ENCODE measurements at regions not wholly inside any gene's neighbourhood (a gene's known extent, or its start where the extent isn't known, plus 50 kb on each side); places are given as distances from the start of the nearest gene placed in this dataset.

DNA sequence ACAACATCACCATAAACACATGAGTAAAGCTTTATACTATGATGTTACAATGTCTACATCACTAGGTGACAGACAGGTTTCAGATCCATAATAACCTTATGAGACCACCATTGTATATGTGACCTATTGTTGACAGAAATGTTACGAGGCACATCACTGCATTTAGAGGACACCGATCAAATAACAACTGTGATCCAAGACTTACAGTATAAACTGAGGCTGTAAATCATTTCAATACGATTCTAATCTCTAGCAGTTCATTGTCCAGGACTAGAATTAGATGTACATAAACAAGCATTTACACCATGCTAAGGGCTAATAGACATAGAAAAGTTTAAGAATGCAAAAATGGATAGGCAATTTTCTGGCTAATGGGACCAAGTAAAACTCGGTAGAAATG is 491.9 kb upstream of the ROBO1 start:
- TF ChIP-seq, protein P1, sequence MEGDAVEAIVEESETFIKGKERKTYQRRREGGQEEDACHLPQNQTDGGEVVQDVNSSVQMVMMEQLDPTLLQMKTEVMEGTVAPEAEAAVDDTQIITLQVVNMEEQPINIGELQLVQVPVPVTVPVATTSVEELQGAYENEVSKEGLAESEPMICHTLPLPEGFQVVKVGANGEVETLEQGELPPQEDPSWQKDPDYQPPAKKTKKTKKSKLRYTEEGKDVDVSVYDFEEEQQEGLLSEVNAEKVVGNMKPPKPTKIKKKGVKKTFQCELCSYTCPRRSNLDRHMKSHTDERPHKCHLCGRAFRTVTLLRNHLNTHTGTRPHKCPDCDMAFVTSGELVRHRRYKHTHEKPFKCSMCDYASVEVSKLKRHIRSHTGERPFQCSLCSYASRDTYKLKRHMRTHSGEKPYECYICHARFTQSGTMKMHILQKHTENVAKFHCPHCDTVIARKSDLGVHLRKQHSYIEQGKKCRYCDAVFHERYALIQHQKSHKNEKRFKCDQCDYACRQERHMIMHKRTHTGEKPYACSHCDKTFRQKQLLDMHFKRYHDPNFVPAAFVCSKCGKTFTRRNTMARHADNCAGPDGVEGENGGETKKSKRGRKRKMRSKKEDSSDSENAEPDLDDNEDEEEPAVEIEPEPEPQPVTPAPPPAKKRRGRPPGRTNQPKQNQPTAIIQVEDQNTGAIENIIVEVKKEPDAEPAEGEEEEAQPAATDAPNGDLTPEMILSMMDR (conservative IDR thresholded peaks at IDR 0.05; ENCODE audit: low read length): no peak
- TF ChIP-seq EZH2phosphoT487 (IDR thresholded peaks at IDR 0.05; ENCODE audit: borderline replicate concordance, low read depth, low read length): no peak
